LNCaP clone FGC (cell line): ENCODE measurements at regions not wholly inside any gene's neighbourhood (a gene's known extent, or its start where the extent isn't known, plus 50 kb on each side); places are given as distances from the start of the nearest gene placed in this dataset.

Experiments
- DNase-seq: peaks from one replicate; pipeline ENCODE4 v3.0.0-alpha.2; 2011; ENCODE audit warnings: low read depth
- H3K4me3 ChIP-seq: 2 replicates; pipeline ENCODE4 v1.5.1; 2011; ENCODE audit warnings: mild to moderate bottlenecking, low read depth, low read length, control low read depth
- CTCF ChIP-seq: IDR thresholded peaks from 2 replicates; pipeline ENCODE4 v1.5.1; 2012; ENCODE audit warnings: mild to moderate bottlenecking; ENCODE audit not compliant: control insufficient read depth, insufficient read depth; ENCODE audit errors: extremely low read depth

- DNase-seq: no peak
- no peak for TF ChIP-seq CTCF
- no peak overlapping the region for H3K4me3 ChIP-seq
These were observed 1598.8 kb upstream of the MIR17HG start for GRCh38 chr13:89748716-89749115.

GRCh38 chr13:89749888-89750287, 1597.6 kb upstream of the MIR17HG start:
- no peak overlapping the region for H3K4me3 ChIP-seq
- no peak for DNase-seq
- no peak for TF ChIP-seq CTCF

GRCh38 chr13:89750371-89750770, 1597.1 kb upstream of the MIR17HG start:
- no peak for TF ChIP-seq CTCF
- DNase-seq: no peak
- H3K4me3 ChIP-seq: no peak overlapping the region

GRCh38 chr13:89751432-89751930, 1596.0 kb upstream of the MIR17HG start:
- no peak for TF ChIP-seq CTCF
- H3K4me3 ChIP-seq: no peak overlapping the region
- DNase-seq: no peak

GRCh38 chr13:89752394-89752793, 1595.1 kb upstream of the MIR17HG start:
- TF ChIP-seq CTCF: no peak
- DNase-seq: no peak
- no peak overlapping the region for H3K4me3 ChIP-seq

- no peak for TF ChIP-seq CTCF
- no peak for DNase-seq
- H3K4me3 ChIP-seq: no peak overlapping the region
These were observed 1591.6 kb upstream of the MIR17HG start for GRCh38 chr13:89755729-89756492.

GRCh38 chr13:89763005-89763404, 1584.5 kb upstream of the MIR17HG start:
- no peak for DNase-seq
- no peak overlapping the region for H3K4me3 ChIP-seq
- no peak for TF ChIP-seq CTCF
